ENCODE measurements at regions not wholly inside any gene's neighbourhood (a gene's known extent, or its start where the extent isn't known, plus 50 kb on each side); places are given as distances from the start of the nearest gene placed in this dataset.

- Histone ChIP-seq H3K79me2 (ENCODE audit: insufficient read depth, low read length) (no peaks in the 10 kb centered on the region), H4K5ac (ENCODE audit: insufficient read length, low read depth, low read length) (no peak overlapping the region), H2BK120ac (ENCODE audit: low read depth, low read length, poor library complexity, severe bottlenecking) (no peak overlapping the region), H2BK12ac (ENCODE audit: insufficient read length, low read depth, low read length) (no peak overlapping the region), H2BK15ac (ENCODE audit: low read depth, low read length) (no peak overlapping the region), H3K4ac (ENCODE audit: low read depth, low read length) (no peak overlapping the region), H3K9ac (ENCODE audit: extremely low read depth, insufficient read length, low read length) (no peak overlapping the region), H4K91ac (ENCODE audit: insufficient read length, low read depth, low read length) (no peak overlapping the region), H3K27me3 (ENCODE audit: insufficient read depth, low read length) (no peaks in the 10 kb centered on the region), H3K18ac (ENCODE audit: insufficient read length, low read depth, low read length) (no peak overlapping the region), H3K79me1 (ENCODE audit: insufficient read depth, low read depth, low read length, poor library complexity, severe bottlenecking) (no peaks in the 10 kb centered on the region), H3K27ac (ENCODE audit: insufficient read length, low read depth, low read length) (no peak overlapping the region), H3K4me1 (ENCODE audit: insufficient read depth, low read length) (peaks cover 3% of the 10 kb centered on the region; the same call in 1 of the 2 replicates), H3K23ac (ENCODE audit: insufficient read length, low read depth, low read length) (no peak overlapping the region), H2AFZ (ENCODE audit: low read length) (no peak overlapping the region), H4K20me1 (ENCODE audit: control insufficient read depth, insufficient read depth, insufficient read length) (no peaks in the 10 kb centered on the region), H3K56ac (ENCODE audit: insufficient read length, low read depth, low read length) (no peak overlapping the region), H3T11ph (ENCODE audit: low read length) (no peak overlapping the region), H4K8ac (replicated peaks; ENCODE audit: insufficient read length, low read depth, low read length) (no peak overlapping the region), H3K9me3 (ENCODE audit: control insufficient read depth, low read depth, low read length) (no peaks in the 10 kb centered on the region), H2AK5ac (ENCODE audit: insufficient read length, low read length) (no peak overlapping the region), H2BK20ac (ENCODE audit: low read depth, low read length, poor library complexity, severe bottlenecking) (no peak overlapping the region), H2BK5ac (ENCODE audit: insufficient read length, low read length) (no peak overlapping the region), H3K4me2 (ENCODE audit: insufficient read depth, insufficient read length, low read length) (no peak overlapping the region), H3K14ac (ENCODE audit: insufficient read depth, low read length) (no peak overlapping the region), H3K23me2 (ENCODE audit: insufficient read length, low read depth, low read length, poor library complexity, severe bottlenecking) (no peaks in the 10 kb centered on the region)
- no peak for TF ChIP-seq CTCF (conservative IDR thresholded peaks at IDR 0.05)
- peaks cover 7% of the 10 kb centered on the region for H3K27me3 Mint-ChIP-seq (ENCODE audit: low read depth)
- no peak for DNase-seq
- no CpG with 5 or more reads among the region's 2 CpGs for WGBS (ENCODE audit: extremely low coverage, insufficient read length, low lambda C conversion rate)
- H3K4me3 Mint-ChIP-seq: no peak overlapping the region
- H3K36me3 Mint-ChIP-seq (ENCODE audit: insufficient read depth in 1 of 3, low read depth in 3 of 3): no peaks in the 10 kb centered on the region
- H3K4me1 Mint-ChIP-seq: peaks cover under 1 to 16% of the 10 kb centered on the region in 2 experiments; a peak in 3 of 4 replicates
- no peak overlapping the region for H3K27ac Mint-ChIP-seq
- no peaks in the 10 kb centered on the region for H3K9me3 Mint-ChIP-seq
Measured at GRCh38 chr1:203563291-203563690, 63.3 kb upstream of the ATP2B4 start.

Data from H9 (cell line).